ENCODE measurements at regions not wholly inside any gene's neighbourhood (a gene's known extent, or its start where the extent isn't known, plus 50 kb on each side); places are given as distances from the start of the nearest gene placed in this dataset.

GRCh38 chr7:33719059-33719581 lies 186.2 kb upstream of the BMPER start:
- TF ChIP-seq REST (IDR thresholded peaks at IDR 0.05; ENCODE audit: insufficient read depth in 1 of 2, low read depth in 2 of 2, low read length in 2 of 2), result no peak

- TF ChIP-seq SIN3A (IDR thresholded peaks at IDR 0.05; ENCODE audit: borderline replicate concordance, insufficient read depth, low read length) (no peak), FOXP2 (optimal IDR thresholded peaks at IDR 0.05; ENCODE audit: borderline replicate concordance, extremely low read depth, extremely low read length, insufficient read depth) (no peak), TAF1 (IDR thresholded peaks at IDR 0.05; ENCODE audit: borderline replicate concordance, insufficient read depth, low read length) (no peak), REST (IDR thresholded peaks at IDR 0.05; ENCODE audit: insufficient read depth in 1 of 2, low read depth in 2 of 2, low read length in 2 of 2) (no peak), POLR2AphosphoS5 (IDR thresholded peaks at IDR 0.05; ENCODE audit: low read depth, low read length) (no peak)
These were observed 185.2 kb upstream of the BMPER start for GRCh38 chr7:33720139-33720538.

- TF ChIP-seq SIN3A (IDR thresholded peaks at IDR 0.05; ENCODE audit: borderline replicate concordance, insufficient read depth, low read length) (no peak), POLR2AphosphoS5 (IDR thresholded peaks at IDR 0.05; ENCODE audit: low read depth, low read length) (no peak)
These were observed 184.5 kb upstream of the BMPER start for GRCh38 chr7:33720870-33721269.

- TF ChIP-seq REST (IDR thresholded peaks at IDR 0.05; ENCODE audit: insufficient read depth in 1 of 2, low read depth in 2 of 2, low read length in 2 of 2) (no peak), TAF1 (IDR thresholded peaks at IDR 0.05; ENCODE audit: borderline replicate concordance, insufficient read depth, low read length) (no peak), SIN3A (IDR thresholded peaks at IDR 0.05; ENCODE audit: borderline replicate concordance, insufficient read depth, low read length) (no peak), FOXP2 (optimal IDR thresholded peaks at IDR 0.05; ENCODE audit: borderline replicate concordance, extremely low read depth, extremely low read length, insufficient read depth) (no peak), POLR2AphosphoS5 (IDR thresholded peaks at IDR 0.05; ENCODE audit: low read depth, low read length) (no peak)
These were observed 183.4 kb upstream of the BMPER start for GRCh38 chr7:33721895-33722294.

- TF ChIP-seq POLR2AphosphoS5 (IDR thresholded peaks at IDR 0.05; ENCODE audit: low read depth, low read length), result no peak
- no peak for TF ChIP-seq SIN3A (IDR thresholded peaks at IDR 0.05; ENCODE audit: borderline replicate concordance, insufficient read depth, low read length)
- TF ChIP-seq FOXP2 (optimal IDR thresholded peaks at IDR 0.05; ENCODE audit: borderline replicate concordance, extremely low read depth, extremely low read length, insufficient read depth), result peak; percentile 81
- no peak for TF ChIP-seq REST (IDR thresholded peaks at IDR 0.05; ENCODE audit: insufficient read depth in 1 of 2, low read depth in 2 of 2, low read length in 2 of 2)
- TF ChIP-seq TAF1 (IDR thresholded peaks at IDR 0.05; ENCODE audit: borderline replicate concordance, insufficient read depth, low read length), result no peak
These were observed 182.8 kb upstream of the BMPER start for GRCh38 chr7:33722383-33723101.

All from PFSK-1 (cell line).